K562 (cell line): ENCODE measurements at regions not wholly inside any gene's neighbourhood (a gene's known extent, or its start where the extent isn't known, plus 50 kb on each side); places are given as distances from the start of the nearest gene placed in this dataset.

ENCODE experiments used
- C11orf30 ChIP-seq: fragments of 450-650 bp; IDR thresholded peaks from 2 replicates; pipeline ENCODE4 v1.6.1; 2016; ENCODE audit warnings: low read depth, mild to moderate bottlenecking
- EGR1 ChIP-seq: fragments of 450-650 bp; conservative IDR thresholded peaks from 2 replicates; pipeline ENCODE4 v1.6.1; 2017; ENCODE audit warnings: mild to moderate bottlenecking
- HDAC3 ChIP-seq: fragments of 450-650 bp; IDR thresholded peaks from 2 replicates; pipeline ENCODE4 v1.6.1; 2018; ENCODE audit warnings: borderline replicate concordance, mild to moderate bottlenecking, moderate library complexity; ENCODE audit not compliant: partially characterized antibody
- HNRNPLL ChIP-seq: fragments of 200-400 bp; formaldehyde crosslinking; IDR thresholded peaks from 2 replicates; pipeline ENCODE4 v1.6.1; 2017; ENCODE audit warnings: low read length, low read depth, mild to moderate bottlenecking; ENCODE audit not compliant: poor library complexity, severe bottlenecking
- PBX2 ChIP-seq, 2 experiments: IDR thresholded peaks in 1 of 2; conservative IDR thresholded peaks in 1 of 2; 2 replicates each; pipeline ENCODE4 v1.6.1; 2016; ENCODE audit warnings: low read depth in 2 of 2, mild to moderate bottlenecking in 1 of 2, missing compliant biosample characterization in 1 of 2, missing genetic modification characterization in 1 of 2, moderate library complexity in 1 of 2
- POLR2AphosphoS2 ChIP-seq: IDR thresholded peaks from 2 replicates; pipeline ENCODE4 v1.6.1; 2012; ENCODE audit warnings: low read length, improper control_type of control experiment
- PTBP1 ChIP-seq: fragments of 200-400 bp; formaldehyde crosslinking; IDR thresholded peaks from 2 replicates; pipeline ENCODE4 v1.6.1; 2017; ENCODE audit warnings: low read depth, low read length
- RERE ChIP-seq: sonication (generic); formaldehyde crosslinking; IDR thresholded peaks from 2 replicates; pipeline ENCODE4 v1.8.0; 2023; ENCODE audit warnings: missing genetic modification reagents, mild to moderate bottlenecking, borderline replicate concordance
- SLC30A9 ChIP-seq: fragments of 250-450 bp; sonication (Bioruptor Pico); IDR thresholded peaks from 2 replicates; pipeline ENCODE4 v1.8.0; 2022; ENCODE audit warnings: mild to moderate bottlenecking, moderate library complexity
- SMC3 ChIP-seq: conservative IDR thresholded peaks from 2 replicates; pipeline ENCODE4 v1.6.1; 2011; ENCODE audit warnings: low read depth, low read length, improper control_type of control experiment; ENCODE audit not compliant: insufficient read depth
- SUPT5H ChIP-seq: fragments of 450-650 bp; IDR thresholded peaks from 2 replicates; pipeline ENCODE4 v1.6.1; 2016
- ZNF134 ChIP-seq: fragments of 250-450 bp; sonication (Bioruptor Pico); conservative IDR thresholded peaks from 2 replicates; pipeline ENCODE4 v1.4.0; 2020
- ZSCAN32 ChIP-seq: fragments of 450-650 bp; formaldehyde crosslinking; IDR thresholded peaks from 2 replicates; pipeline ENCODE4 v1.4.0; 2020; ENCODE audit warnings: mild to moderate bottlenecking, moderate library complexity
- TF ChIP-seq, protein P1 (sequence below): sonication (generic); formaldehyde crosslinking; IDR thresholded peaks from 2 replicates; pipeline ENCODE4 v1.8.1; 2023; ENCODE audit warnings: mild to moderate bottlenecking, missing genetic modification reagents
- TF ChIP-seq, protein P2 (sequence below): IDR thresholded peaks from 3 replicates; pipeline ENCODE4 v1.6.1; 2011; ENCODE audit warnings: borderline replicate concordance, mild to moderate bottlenecking; ENCODE audit not compliant: insufficient read length, insufficient read depth

- TF ChIP-seq SMC3 (peak; percentile 49; the same call in 1 of the 2 replicates), RERE (CRISPR knock-in tag) (no peak), PBX2 (CRISPR knock-in tag; IDR thresholded peaks at IDR 0.05; ENCODE audit: low read depth) (no peak), PBX2 (tag; conservative IDR thresholded peaks at IDR 0.05; ENCODE audit: low read depth) (peak; percentile 22; the same call in 1 of the 2 replicates), ZSCAN32 (CRISPR knock-in tag) (no peak), ZNF134 (CRISPR knock-in tag) (no peak), C11orf30 (peak; percentile 33), HDAC3 (peak; percentile 39), PTBP1 (no peak), EGR1 (no peak), SLC30A9 (CRISPR knock-in tag) (no peak), HNRNPLL (no peak), POLR2AphosphoS2 (no peak), SUPT5H (no peak)
- TF ChIP-seq, protein P1, sequence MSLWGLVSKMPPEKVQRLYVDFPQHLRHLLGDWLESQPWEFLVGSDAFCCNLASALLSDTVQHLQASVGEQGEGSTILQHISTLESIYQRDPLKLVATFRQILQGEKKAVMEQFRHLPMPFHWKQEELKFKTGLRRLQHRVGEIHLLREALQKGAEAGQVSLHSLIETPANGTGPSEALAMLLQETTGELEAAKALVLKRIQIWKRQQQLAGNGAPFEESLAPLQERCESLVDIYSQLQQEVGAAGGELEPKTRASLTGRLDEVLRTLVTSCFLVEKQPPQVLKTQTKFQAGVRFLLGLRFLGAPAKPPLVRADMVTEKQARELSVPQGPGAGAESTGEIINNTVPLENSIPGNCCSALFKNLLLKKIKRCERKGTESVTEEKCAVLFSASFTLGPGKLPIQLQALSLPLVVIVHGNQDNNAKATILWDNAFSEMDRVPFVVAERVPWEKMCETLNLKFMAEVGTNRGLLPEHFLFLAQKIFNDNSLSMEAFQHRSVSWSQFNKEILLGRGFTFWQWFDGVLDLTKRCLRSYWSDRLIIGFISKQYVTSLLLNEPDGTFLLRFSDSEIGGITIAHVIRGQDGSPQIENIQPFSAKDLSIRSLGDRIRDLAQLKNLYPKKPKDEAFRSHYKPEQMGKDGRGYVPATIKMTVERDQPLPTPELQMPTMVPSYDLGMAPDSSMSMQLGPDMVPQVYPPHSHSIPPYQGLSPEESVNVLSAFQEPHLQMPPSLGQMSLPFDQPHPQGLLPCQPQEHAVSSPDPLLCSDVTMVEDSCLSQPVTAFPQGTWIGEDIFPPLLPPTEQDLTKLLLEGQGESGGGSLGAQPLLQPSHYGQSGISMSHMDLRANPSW (CRISPR knock-in tag) = no peak
- TF ChIP-seq, protein P2, sequence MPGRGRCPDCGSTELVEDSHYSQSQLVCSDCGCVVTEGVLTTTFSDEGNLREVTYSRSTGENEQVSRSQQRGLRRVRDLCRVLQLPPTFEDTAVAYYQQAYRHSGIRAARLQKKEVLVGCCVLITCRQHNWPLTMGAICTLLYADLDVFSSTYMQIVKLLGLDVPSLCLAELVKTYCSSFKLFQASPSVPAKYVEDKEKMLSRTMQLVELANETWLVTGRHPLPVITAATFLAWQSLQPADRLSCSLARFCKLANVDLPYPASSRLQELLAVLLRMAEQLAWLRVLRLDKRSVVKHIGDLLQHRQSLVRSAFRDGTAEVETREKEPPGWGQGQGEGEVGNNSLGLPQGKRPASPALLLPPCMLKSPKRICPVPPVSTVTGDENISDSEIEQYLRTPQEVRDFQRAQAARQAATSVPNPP = no peak
Observed at GRCh38 chr7:29748286-29749099, 57.8 kb upstream of the WIPF3 start (continued).
